GM12878 (cell line): ENCODE measurements at regions not wholly inside any gene's neighbourhood (a gene's known extent, or its start where the extent isn't known, plus 50 kb on each side); places are given as distances from the start of the nearest gene placed in this dataset.

Experiments used
- ATAC-seq: fragments of 200-7000 bp; cut with Tn5 transposase; 3 replicates; pipeline ENCODE4 v1.9.1; 2020; ENCODE audit warnings: mild to moderate bottlenecking, moderate library complexity
- BruUV-seq: library from RNA; stranded (reverse); fragments of 400-500 nt; replicated peaks from 2 replicates; lab custom pipeline; 2021; lab: Mats Ljungman, UMichigan
- CTCF ChIA-PET: fragments of 300-600 bp; sonication (Branson Sonifier 250); formaldehyde crosslinking; extraction: SDS; loops from one replicate; lab custom pipeline; 2021; ENCODE audit warnings: inconsistent platforms; lab: Yijun Ruan, JAX
- POLR2A ChIA-PET: fragments of 350-600 bp; formaldehyde crosslinking; extraction: SDS; loops from one replicate; lab custom pipeline; 2021; ENCODE audit warnings: inconsistent platforms; lab: Charles Lee
- RAD21 ChIA-PET: fragments of 300-600 bp; sonication (Branson Sonifier 250); formaldehyde crosslinking; loops from one replicate; lab custom pipeline; 2023; ENCODE audit warnings: antibody characterized with exemption; ENCODE audit not compliant: unreplicated experiment; lab: Charles Lee
- SMC1A ChIA-PET: fragments of 300-600 bp; sonication (Branson Sonifier 250); formaldehyde crosslinking; loops from one replicate; lab custom pipeline; 2023; ENCODE audit not compliant: unreplicated experiment, uncharacterized antibody; lab: Charles Lee
- DNase-seq: peaks from one replicate; pipeline ENCODE4 v3.0.0-alpha.2; 2011; ENCODE audit warnings: low read depth, low spot score
- FAIRE-seq: peaks from 3 replicates; lab custom pipeline; 2011; peaks lifted over from hg19 to GRCh38; lab: Jason Lieb, UNC
- H2AFZ ChIP-seq: 2 replicates; pipeline ENCODE4 v1.6.0; 2011; ENCODE audit warnings: low read depth, low read length, control low read depth; ENCODE audit not compliant: control insufficient read depth
- H3K27ac ChIP-seq: 2 replicates; pipeline ENCODE4 v1.5.1; 2011; ENCODE audit warnings: control low read depth; ENCODE audit not compliant: control insufficient read depth, insufficient read depth
- H3K27me3 ChIP-seq, 2 experiments: replicated peaks in 1 of 2; 2 replicates each; pipeline versions ENCODE4 v1.6.0 to v1.6.1; 2011; ENCODE audit warnings: low read length in 1 of 2; ENCODE audit not compliant: control insufficient read depth in 2 of 2, insufficient read depth in 2 of 2
- H3K36me3 ChIP-seq, 2 experiments: 2 replicates each; pipeline ENCODE4 v1.5.1; 2011; ENCODE audit warnings: low read length in 1 of 2; ENCODE audit not compliant: control insufficient read depth in 2 of 2, insufficient read depth in 2 of 2
- H3K4me1 ChIP-seq: 2 replicates; pipeline ENCODE4 v1.6.1; 2011; ENCODE audit warnings: mild to moderate bottlenecking, low read length, moderate library complexity, mixed read lengths; ENCODE audit not compliant: control insufficient read depth, insufficient read depth
- H3K4me2 ChIP-seq: 2 replicates; pipeline ENCODE4 v1.6.0; 2011; ENCODE audit warnings: control low read depth; ENCODE audit not compliant: control insufficient read depth, insufficient read depth
- H3K4me3 ChIP-seq: fragments of 200-600 bp; sonication (generic); 2 replicates; pipeline ENCODE4 v1.5.1; 2016
- H3K79me2 ChIP-seq: 2 replicates; pipeline ENCODE4 v1.6.0; 2011; ENCODE audit warnings: low read length; ENCODE audit not compliant: control insufficient read depth, insufficient read depth
- H3K9ac ChIP-seq: 2 replicates; pipeline ENCODE4 v1.8.0; 2011; ENCODE audit warnings: low read length, control low read depth, mixed read lengths; ENCODE audit not compliant: control insufficient read depth, insufficient read depth
- H3K9me3 ChIP-seq: replicated peaks from 3 replicates; pipeline ENCODE4 v1.5.1; 2011; ENCODE audit warnings: mild to moderate bottlenecking, low read length; ENCODE audit not compliant: control insufficient read depth, insufficient read depth
- H4K20me1 ChIP-seq: 2 replicates; pipeline ENCODE4 v1.6.0; 2011; ENCODE audit not compliant: control insufficient read depth, insufficient read depth
- BCLAF1 ChIP-seq: fragments of 450-650 bp; IDR thresholded peaks from 2 replicates; pipeline ENCODE4 v1.6.1; 2017; ENCODE audit warnings: antibody characterized with exemption, mild to moderate bottlenecking, moderate library complexity
- CEBPB ChIP-seq, 2 experiments: fragments of 150-350 bp in 1 of 2; IDR thresholded peaks; 2 replicates each; pipeline ENCODE4 v1.6.1; 2012 to 2014; ENCODE audit warnings: low read depth in 2 of 2, low read length in 2 of 2, borderline replicate concordance in 1 of 2, inconsistent platforms in 1 of 2
- E4F1 ChIP-seq: fragments of 450-650 bp; IDR thresholded peaks from 2 replicates; pipeline ENCODE4 v1.6.1; 2018; ENCODE audit warnings: borderline replicate concordance, mild to moderate bottlenecking; ENCODE audit not compliant: partially characterized antibody
- IRF5 ChIP-seq: fragments of 450-650 bp; IDR thresholded peaks from 2 replicates; pipeline ENCODE4 v1.6.1; 2017; ENCODE audit warnings: borderline replicate concordance
- JUNB ChIP-seq: IDR thresholded peaks from 2 replicates; pipeline ENCODE4 v1.6.1; 2016; ENCODE audit warnings: antibody characterized with exemption, mild to moderate bottlenecking
- NR2C1 ChIP-seq: fragments of 450-650 bp; IDR thresholded peaks from 2 replicates; pipeline ENCODE4 v1.6.1; 2017; ENCODE audit warnings: antibody characterized with exemption, mild to moderate bottlenecking, moderate library complexity
- POLR2AphosphoS2 ChIP-seq: IDR thresholded peaks from 2 replicates; pipeline ENCODE4 v1.6.1; 2011; ENCODE audit warnings: low read depth, mild to moderate bottlenecking, low read length, improper control_type of control experiment, moderate library complexity
- RAD21 ChIP-seq: IDR thresholded peaks from 2 replicates; pipeline ENCODE4 v1.6.1; 2011; ENCODE audit warnings: mild to moderate bottlenecking, low read depth, low read length, moderate library complexity; ENCODE audit not compliant: insufficient read depth
- RFX5 ChIP-seq: IDR thresholded peaks from 2 replicates; pipeline ENCODE4 v1.6.1; 2011; ENCODE audit warnings: low read depth, low read length, improper control_type of control experiment
- SKIL ChIP-seq: fragments of 450-650 bp; IDR thresholded peaks from 2 replicates; pipeline ENCODE4 v1.6.1; 2017; ENCODE audit warnings: mild to moderate bottlenecking, low read depth, inconsistent platforms; ENCODE audit not compliant: poor library complexity, severe bottlenecking
- WRNIP1 ChIP-seq: IDR thresholded peaks from 2 replicates; pipeline ENCODE4 v1.6.1; 2011; ENCODE audit warnings: low read depth, low read length, improper control_type of control experiment, borderline replicate concordance
- ZNF24 ChIP-seq: fragments of 450-650 bp; IDR thresholded peaks from 2 replicates; pipeline ENCODE4 v1.6.1; 2017; ENCODE audit warnings: antibody characterized with exemption, mild to moderate bottlenecking
- WGBS: methylation state at CpG from one replicate; pipeline ENCODE4 v1.1.6; 2016; ENCODE audit warnings: low lambda C conversion rate; ENCODE audit not compliant: insufficient replicate concordance, insufficient coverage; ENCODE audit errors: missing lambda C conversion rate; 5-methylcytosine and 5-hydroxymethylcytosine counted together
- in situ Hi-C: fragments of 300-500 bp; cut with MboI; formaldehyde crosslinking; loops from 9 replicates; pipeline ENCODE4 v1.14.3; 2018; ENCODE audit warnings: mixed read lengths
- intact Hi-C: fragments of 100-400 bp; cut with micrococcal nuclease; formaldehyde crosslinking; loops from one replicate; pipeline ENCODE4 v1.14.2; 2022; ENCODE audit not compliant: unreplicated experiment

GRCh38 chr6:85273870-85274269, 176.0 kb upstream of the NT5E start:
- POLR2A ChIA-PET = no interaction called here

GRCh38 chr6:85273046-85273445, 176.8 kb upstream of the NT5E start:
- CTCF ChIA-PET = no interaction called here
- SMC1A ChIA-PET = no interaction called here
- no peak overlapping the region for H3K27ac ChIP-seq
- no peaks in the 10 kb centered on the region for H3K27me3 ChIP-seq
- no peaks in the 10 kb centered on the region for H4K20me1 ChIP-seq
- in situ Hi-C loops = no loop called here
- WGBS = 0% methylated on average over 4 of the region's 4 CpGs
- no peak overlapping the region for H3K4me2 ChIP-seq
- H3K79me2 ChIP-seq = no peaks in the 10 kb centered on the region
- no peak overlapping the region for H2AFZ ChIP-seq
- H3K4me3 ChIP-seq = no peak overlapping the region
- no TSS peak for BruUV-seq
- H3K4me1 ChIP-seq = no peaks in the 10 kb centered on the region
- intact Hi-C loops = no loop called here
- RAD21 ChIA-PET = no interaction called here
- POLR2A ChIA-PET = interaction anchor here (0.6 kb wide), 1 partner anchor 1261 kb away, joined by 5 read pairs; no protein-coding TSS in a partner anchor
- no peaks in the 10 kb centered on the region for H3K36me3 ChIP-seq
- FAIRE-seq (no peak), DNase-seq (no peak), ATAC-seq (no peak)
- no peak overlapping the region for H3K9ac ChIP-seq
- no peaks in the 10 kb centered on the region for H3K9me3 ChIP-seq
- no peak for TF ChIP-seq JUNB
- no peak for TF ChIP-seq E4F1
- no peak for TF ChIP-seq IRF5
- TF ChIP-seq BCLAF1 = no peak
- TF ChIP-seq SKIL = no peak
- no peak for TF ChIP-seq CEBPB (IDR thresholded peaks at IDR 0.05; ENCODE audit: borderline replicate concordance in 1 of 2, low read depth in 2 of 2, low read length in 2 of 2)

More at GRCh38 chr6:85273870-85274269, 176.0 kb upstream of the NT5E start:
- ATAC-seq = no peak
- Histone ChIP-seq H3K27me3 (no peaks in the 10 kb centered on the region), H3K79me2 (no peaks in the 10 kb centered on the region), H3K9ac (no peak overlapping the region), H3K27ac (no peak overlapping the region), H3K4me2 (no peak overlapping the region), H3K4me3 (no peak overlapping the region), H3K4me1 (no peaks in the 10 kb centered on the region), H3K9me3 (no peaks in the 10 kb centered on the region)
- intact Hi-C loops (no loop called here), in situ Hi-C loops (no loop called here)
- CTCF ChIA-PET = no interaction called here
- RAD21 ChIA-PET = no interaction called here
- DNase-seq = no peak
- FAIRE-seq = no peak
- no TSS peak for BruUV-seq
- SMC1A ChIA-PET = interaction anchor here (1.1 kb wide), 1 partner anchor 21 kb away, joined by 3 read pairs; no protein-coding TSS in a partner anchor
- no peak for TF ChIP-seq POLR2AphosphoS2
- no peak for TF ChIP-seq WRNIP1
- no peak for TF ChIP-seq NR2C1
- TF ChIP-seq RAD21 = no peak
- TF ChIP-seq RFX5 = no peak
- TF ChIP-seq ZNF24 = no peak
- TF ChIP-seq, all 136 proteins: peak for 0
- H3K36me3 ChIP-seq = no peaks in the 10 kb centered on the region
- no peak overlapping the region for H2AFZ ChIP-seq
- no peaks in the 10 kb centered on the region for H4K20me1 ChIP-seq
